ENCODE measurements at regions not wholly inside any gene's neighbourhood (a gene's known extent, or its start where the extent isn't known, plus 50 kb on each side); places are given as distances from the start of the nearest gene placed in this dataset.
"Not testable (repeated sequence)": the region's sequence is repeated elsewhere in the genome, so short reads cannot be mapped to it uniquely, and the experiment has no call there.

GRCh38 chr18:22044474-22045220, 124.7 kb upstream of the GATA6 start:
- no peak for DNase-seq

GRCh38 chr18:22045221-22045918, 124.0 kb upstream of the GATA6 start:
- DNase-seq: no peak

- DNase-seq: no peak
These were observed 122.9 kb upstream of the GATA6 start for GRCh38 chr18:22046473-22046872.

- DNase-seq: no peak
These were observed 121.9 kb upstream of the GATA6 start for GRCh38 chr18:22047485-22047884.

- DNase-seq: no peak
These were observed 121.2 kb upstream of the GATA6 start for GRCh38 chr18:22048221-22048620.

- DNase-seq: no peak
These were observed 120.3 kb upstream of the GATA6 start for GRCh38 chr18:22048932-22049615.

- DNase-seq: no peak
These were observed 116.8 kb upstream of the GATA6 start for GRCh38 chr18:22052405-22053105.

- no peak for DNase-seq
These were observed 113.7 kb upstream of the GATA6 start for GRCh38 chr18:22055466-22056238.

- no peak for DNase-seq
These were observed 112.4 kb upstream of the GATA6 start for GRCh38 chr18:22056950-22057349.

GRCh38 chr18:22057908-22058527, 111.4 kb upstream of the GATA6 start:
- DNase-seq: no peak

- DNase-seq: no peak
These were observed 109.0 kb upstream of the GATA6 start for GRCh38 chr18:22060361-22060760.

- no peak for DNase-seq
These were observed 106.3 kb upstream of the GATA6 start for GRCh38 chr18:22063102-22063501.

GRCh38 chr18:22063672-22064071, 105.7 kb upstream of the GATA6 start:
- no peak for DNase-seq

GRCh38 chr18:22064581-22064980, 104.8 kb upstream of the GATA6 start:
- DNase-seq: no peak

GRCh38 chr18:22065311-22065710, 104.1 kb upstream of the GATA6 start:
- no peak for DNase-seq

- DNase-seq: no peak
These were observed 103.3 kb upstream of the GATA6 start for GRCh38 chr18:22066083-22066485.

- no peak for DNase-seq
These were observed 102.3 kb upstream of the GATA6 start for GRCh38 chr18:22067109-22067508.

GRCh38 chr18:22067682-22068081, 101.7 kb upstream of the GATA6 start:
- no peak for DNase-seq

GRCh38 chr18:22068784-22069183, 100.6 kb upstream of the GATA6 start:
- DNase-seq: not testable (repeated sequence)

- no peak for DNase-seq
These were observed 99.5 kb upstream of the GATA6 start for GRCh38 chr18:22069916-22070315.

- DNase-seq: no peak
These were observed 96.0 kb upstream of the GATA6 start for GRCh38 chr18:22073411-22073810.

Measured in inflammatory macrophage (primary cell).